Neural cell (in vitro differentiated cells): ENCODE measurements at regions not wholly inside any gene's neighbourhood (a gene's known extent, or its start where the extent isn't known, plus 50 kb on each side); places are given as distances from the start of the nearest gene placed in this dataset.

Experiments used
- H2AFZ ChIP-seq: fragments of 200-600, 300-800 bp; sonication (generic), shearing (Covaris generic); 2 replicates; pipeline ENCODE4 v1.6.0; 2014; ENCODE audit warnings: low read depth, mild to moderate bottlenecking, antibody characterized with exemption, low read length, moderate library complexity
- H3F3A ChIP-seq: fragments of 200-600 bp; shearing (Covaris generic); 2 replicates; pipeline ENCODE4 v1.6.1; 2016; ENCODE audit warnings: mild to moderate bottlenecking, moderate library complexity, mixed read lengths, antibody characterized with exemption, low read length; ENCODE audit not compliant: insufficient read depth, poor library complexity, severe bottlenecking
- H3K27ac ChIP-seq: fragments of 200-600, 300-800 bp; sonication (generic), shearing (Covaris generic); 2 replicates; pipeline ENCODE4 v1.5.1; 2014; ENCODE audit warnings: mild to moderate bottlenecking, low read length, moderate library complexity
- H3K27me3 ChIP-seq: fragments of 300-800, 200-600 bp; sonication (generic), shearing (Covaris generic); 2 replicates; pipeline ENCODE4 v1.6.0; 2014; ENCODE audit warnings: mild to moderate bottlenecking, low read depth, low read length, moderate library complexity; ENCODE audit not compliant: insufficient read depth
- H3K36me3 ChIP-seq: fragments of 300-800, 200-600 bp; sonication (generic), shearing (Covaris generic); 2 replicates; pipeline ENCODE4 v1.5.1; 2014; ENCODE audit warnings: mild to moderate bottlenecking, antibody characterized with exemption, low read length, moderate library complexity; ENCODE audit not compliant: insufficient read depth
- H3K4me2 ChIP-seq: fragments of 300-800, 200-600 bp; sonication (generic), shearing (Covaris generic); 2 replicates; pipeline ENCODE4 v1.6.0; 2014; ENCODE audit warnings: mild to moderate bottlenecking, low read length
- H3K4me3 ChIP-seq: fragments of 300-800, 200-600 bp; sonication (generic), shearing (Covaris generic); 2 replicates; pipeline ENCODE4 v1.5.1; 2014; ENCODE audit warnings: mild to moderate bottlenecking, low read length, moderate library complexity
- H3K79me2 ChIP-seq: fragments of 200-600 bp; shearing (Covaris generic); replicated peaks from 2 replicates; pipeline ENCODE4 v1.6.0; 2014; ENCODE audit warnings: mild to moderate bottlenecking, low read length, moderate library complexity; ENCODE audit not compliant: insufficient read depth
- H3K9ac ChIP-seq: fragments of 300-800, 200-600 bp; sonication (generic), shearing (Covaris generic); 2 replicates; pipeline ENCODE4 v1.6.1; 2016; ENCODE audit warnings: mild to moderate bottlenecking, low read length, mixed read lengths
- H3K9me2 ChIP-seq: fragments of 200-600 bp; shearing (Covaris generic); 2 replicates; pipeline ENCODE4 v1.6.1; 2016; ENCODE audit warnings: mild to moderate bottlenecking, low read length, mixed read lengths; ENCODE audit not compliant: insufficient read depth
- H3K9me3 ChIP-seq: fragments of 200-600, 300-800 bp; sonication (generic), shearing (Covaris generic); 2 replicates; pipeline ENCODE4 v1.6.1; 2016; ENCODE audit warnings: mild to moderate bottlenecking, mixed run types, low read length, moderate library complexity, mixed read lengths
- H4K20me1 ChIP-seq: fragments of 200-600 bp; shearing (Covaris generic); 2 replicates; pipeline ENCODE4 v1.6.1; 2016; ENCODE audit warnings: mild to moderate bottlenecking, mixed run types; ENCODE audit not compliant: insufficient read depth
- EP300 ChIP-seq: fragments of 450-650 bp; conservative IDR thresholded peaks from 2 replicates; pipeline ENCODE4 v1.6.1; 2014; ENCODE audit warnings: antibody characterized with exemption, mild to moderate bottlenecking, moderate library complexity; ENCODE audit not compliant: poor library complexity, severe bottlenecking
- EZH2 ChIP-seq: fragments of 200-600, 300-800 bp; shearing (Covaris generic), sonication (generic); IDR thresholded peaks from 2 replicates; pipeline ENCODE4 v1.6.1; 2014; ENCODE audit warnings: antibody characterized with exemption, low read length, borderline replicate concordance, mild to moderate bottlenecking; ENCODE audit not compliant: insufficient read depth, poor library complexity, severe bottlenecking
- MXI1 ChIP-seq: fragments of 450-650 bp; conservative IDR thresholded peaks from 2 replicates; pipeline ENCODE4 v1.6.1; 2014; ENCODE audit warnings: antibody characterized with exemption, mild to moderate bottlenecking; ENCODE audit not compliant: poor library complexity, severe bottlenecking
- POLR2AphosphoS5 ChIP-seq: IDR thresholded peaks from 2 replicates; pipeline ENCODE4 v1.6.1; 2012
- RAD21 ChIP-seq: fragments of 450-650 bp; conservative IDR thresholded peaks from 2 replicates; pipeline ENCODE4 v1.6.1; 2014; ENCODE audit warnings: antibody characterized with exemption, mild to moderate bottlenecking, moderate library complexity
- SMC3 ChIP-seq: fragments of 450-650 bp; conservative IDR thresholded peaks from 2 replicates; pipeline ENCODE4 v1.6.1; 2014; ENCODE audit warnings: antibody characterized with exemption, mild to moderate bottlenecking, moderate library complexity; ENCODE audit not compliant: poor library complexity
- TAF1 ChIP-seq: IDR thresholded peaks from 2 replicates; pipeline ENCODE4 v1.6.1; 2012; ENCODE audit warnings: low read depth
- TF ChIP-seq, protein P1 (sequence below): IDR thresholded peaks from 2 replicates; pipeline ENCODE4 v1.6.1; 2012; ENCODE audit warnings: borderline replicate concordance
- TF ChIP-seq, protein P2 (sequence below): fragments of 450-650 bp; IDR thresholded peaks from 2 replicates; pipeline ENCODE4 v1.5.1; 2014; ENCODE audit warnings: antibody characterized with exemption, mild to moderate bottlenecking, moderate library complexity; ENCODE audit not compliant: poor library complexity, severe bottlenecking

DNA sequence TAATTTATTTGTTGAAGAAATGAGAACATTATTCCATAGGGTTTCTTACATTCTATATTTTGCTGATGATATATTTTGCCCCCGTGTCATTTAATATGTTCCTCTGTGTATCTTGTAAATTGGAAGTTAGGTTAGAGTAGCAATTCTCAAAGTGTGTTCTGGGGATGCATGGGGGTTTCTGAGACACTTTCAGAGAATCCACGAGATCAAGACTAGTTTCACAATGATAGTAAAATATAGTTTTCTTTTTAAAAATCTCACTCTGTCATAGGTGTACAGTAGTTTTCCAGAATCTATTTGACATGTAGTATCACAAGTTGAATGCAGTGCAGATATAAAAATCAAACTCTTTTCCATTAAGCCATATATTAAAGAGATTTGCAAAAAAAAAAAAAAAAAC, 488.6 kb upstream of the SGCD start:
- Histone ChIP-seq H3K9me3 (no peaks in the 10 kb centered on the region), H3K9ac (no peak overlapping the region), H3K27me3 (no peaks in the 10 kb centered on the region), H3K9me2 (no peaks in the 10 kb centered on the region), H3K27ac (no peak overlapping the region), H3K79me2 (no peaks in the 10 kb centered on the region), H3K4me2 (no peak overlapping the region), H3K36me3 (no peaks in the 10 kb centered on the region), H3F3A (no peaks in the 10 kb centered on the region), H4K20me1 (no peaks in the 10 kb centered on the region), H3K4me3 (no peak overlapping the region), H2AFZ (no peak overlapping the region)
- TF ChIP-seq POLR2AphosphoS5 (no peak), MXI1 (no peak), TAF1 (no peak), EP300 (no peak), EZH2 (no peak)
- TF ChIP-seq, protein P1, sequence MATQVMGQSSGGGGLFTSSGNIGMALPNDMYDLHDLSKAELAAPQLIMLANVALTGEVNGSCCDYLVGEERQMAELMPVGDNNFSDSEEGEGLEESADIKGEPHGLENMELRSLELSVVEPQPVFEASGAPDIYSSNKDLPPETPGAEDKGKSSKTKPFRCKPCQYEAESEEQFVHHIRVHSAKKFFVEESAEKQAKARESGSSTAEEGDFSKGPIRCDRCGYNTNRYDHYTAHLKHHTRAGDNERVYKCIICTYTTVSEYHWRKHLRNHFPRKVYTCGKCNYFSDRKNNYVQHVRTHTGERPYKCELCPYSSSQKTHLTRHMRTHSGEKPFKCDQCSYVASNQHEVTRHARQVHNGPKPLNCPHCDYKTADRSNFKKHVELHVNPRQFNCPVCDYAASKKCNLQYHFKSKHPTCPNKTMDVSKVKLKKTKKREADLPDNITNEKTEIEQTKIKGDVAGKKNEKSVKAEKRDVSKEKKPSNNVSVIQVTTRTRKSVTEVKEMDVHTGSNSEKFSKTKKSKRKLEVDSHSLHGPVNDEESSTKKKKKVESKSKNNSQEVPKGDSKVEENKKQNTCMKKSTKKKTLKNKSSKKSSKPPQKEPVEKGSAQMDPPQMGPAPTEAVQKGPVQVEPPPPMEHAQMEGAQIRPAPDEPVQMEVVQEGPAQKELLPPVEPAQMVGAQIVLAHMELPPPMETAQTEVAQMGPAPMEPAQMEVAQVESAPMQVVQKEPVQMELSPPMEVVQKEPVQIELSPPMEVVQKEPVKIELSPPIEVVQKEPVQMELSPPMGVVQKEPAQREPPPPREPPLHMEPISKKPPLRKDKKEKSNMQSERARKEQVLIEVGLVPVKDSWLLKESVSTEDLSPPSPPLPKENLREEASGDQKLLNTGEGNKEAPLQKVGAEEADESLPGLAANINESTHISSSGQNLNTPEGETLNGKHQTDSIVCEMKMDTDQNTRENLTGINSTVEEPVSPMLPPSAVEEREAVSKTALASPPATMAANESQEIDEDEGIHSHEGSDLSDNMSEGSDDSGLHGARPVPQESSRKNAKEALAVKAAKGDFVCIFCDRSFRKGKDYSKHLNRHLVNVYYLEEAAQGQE = no peak
- TF ChIP-seq, protein P2, sequence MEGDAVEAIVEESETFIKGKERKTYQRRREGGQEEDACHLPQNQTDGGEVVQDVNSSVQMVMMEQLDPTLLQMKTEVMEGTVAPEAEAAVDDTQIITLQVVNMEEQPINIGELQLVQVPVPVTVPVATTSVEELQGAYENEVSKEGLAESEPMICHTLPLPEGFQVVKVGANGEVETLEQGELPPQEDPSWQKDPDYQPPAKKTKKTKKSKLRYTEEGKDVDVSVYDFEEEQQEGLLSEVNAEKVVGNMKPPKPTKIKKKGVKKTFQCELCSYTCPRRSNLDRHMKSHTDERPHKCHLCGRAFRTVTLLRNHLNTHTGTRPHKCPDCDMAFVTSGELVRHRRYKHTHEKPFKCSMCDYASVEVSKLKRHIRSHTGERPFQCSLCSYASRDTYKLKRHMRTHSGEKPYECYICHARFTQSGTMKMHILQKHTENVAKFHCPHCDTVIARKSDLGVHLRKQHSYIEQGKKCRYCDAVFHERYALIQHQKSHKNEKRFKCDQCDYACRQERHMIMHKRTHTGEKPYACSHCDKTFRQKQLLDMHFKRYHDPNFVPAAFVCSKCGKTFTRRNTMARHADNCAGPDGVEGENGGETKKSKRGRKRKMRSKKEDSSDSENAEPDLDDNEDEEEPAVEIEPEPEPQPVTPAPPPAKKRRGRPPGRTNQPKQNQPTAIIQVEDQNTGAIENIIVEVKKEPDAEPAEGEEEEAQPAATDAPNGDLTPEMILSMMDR = no peak

DNA sequence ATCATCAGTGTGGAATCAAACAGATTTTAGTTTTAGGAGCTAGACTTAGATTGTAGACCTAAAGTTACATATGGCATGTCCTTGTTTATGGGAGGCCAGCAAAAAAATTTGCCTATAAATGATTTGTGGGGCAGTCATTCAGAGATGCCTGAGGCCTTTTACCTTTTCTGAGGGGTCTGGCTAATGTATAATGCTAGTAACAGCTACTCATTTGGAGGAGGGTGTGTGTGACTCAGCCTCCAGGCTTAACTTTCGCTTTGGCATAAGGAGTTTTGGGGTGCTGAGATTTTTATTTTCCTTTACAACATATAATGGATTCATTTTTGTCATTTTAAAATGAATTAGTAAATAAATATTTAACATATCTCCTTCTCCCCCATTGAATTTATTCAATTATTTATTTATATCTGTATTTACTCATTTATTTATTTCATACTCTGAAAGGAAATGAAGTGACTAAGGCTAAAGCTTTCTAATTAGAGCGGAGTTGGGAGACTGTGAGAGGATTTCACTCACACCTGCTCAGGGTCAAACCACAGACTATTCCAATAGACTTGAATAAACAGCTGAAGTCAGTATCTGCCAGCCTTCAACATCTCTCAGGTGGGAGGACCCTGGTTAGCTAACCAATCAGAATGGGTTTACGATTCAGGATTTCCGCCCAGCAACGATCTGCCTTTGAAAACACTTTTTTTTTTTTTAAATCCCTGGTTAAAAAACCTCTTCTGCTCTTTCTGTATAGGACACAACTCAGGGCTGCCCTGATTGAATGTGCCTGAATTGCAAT, 487.5 kb upstream of the SGCD start:
- Histone ChIP-seq H3K4me3 (no peak overlapping the region), H3K9ac (no peak overlapping the region), H3K27me3 (no peaks in the 10 kb centered on the region), H3K36me3 (no peaks in the 10 kb centered on the region), H4K20me1 (no peaks in the 10 kb centered on the region), H3K79me2 (no peaks in the 10 kb centered on the region), H3K9me3 (no peaks in the 10 kb centered on the region), H3K4me2 (no peak overlapping the region), H2AFZ (no peak overlapping the region), H3K9me2 (no peaks in the 10 kb centered on the region), H3F3A (no peaks in the 10 kb centered on the region), H3K27ac (no peak overlapping the region)
- TF ChIP-seq EZH2 = no peak
- TF ChIP-seq EP300 = no peak
- TF ChIP-seq, protein P1 = no peak
- TF ChIP-seq POLR2AphosphoS5 = no peak
- TF ChIP-seq, protein P2 = no peak
- TF ChIP-seq MXI1 = no peak
- TF ChIP-seq TAF1 = no peak
- TF ChIP-seq SMC3 = no peak
- TF ChIP-seq RAD21 = no peak
